Karpas-422 (cell line): ENCODE measurements at regions not wholly inside any gene's neighbourhood (a gene's known extent, or its start where the extent isn't known, plus 50 kb on each side); places are given as distances from the start of the nearest gene placed in this dataset.

Experiments
- DNase-seq: peaks from one replicate; pipeline ENCODE4 v3.0.0-alpha.2; 2015
- H2AFZ ChIP-seq: fragments of 200-600 bp; sonication (generic); 2 replicates; pipeline ENCODE4 v1.6.1; 2014; ENCODE audit warnings: antibody characterized with exemption, low read length, mixed read lengths
- H3K27ac ChIP-seq: fragments of 200-600 bp; sonication (generic); 2 replicates; pipeline ENCODE4 v1.5.1; 2014; ENCODE audit warnings: mild to moderate bottlenecking, low read length, moderate library complexity
- H3K27me3 ChIP-seq: fragments of 200-600 bp; sonication (generic); 2 replicates; pipeline ENCODE4 v1.6.1; 2014; ENCODE audit warnings: low read length, mixed read lengths
- H3K36me3 ChIP-seq: fragments of 200-600 bp; sonication (generic); 2 replicates; pipeline ENCODE4 v1.6.1; 2014; ENCODE audit warnings: low read length, mixed read lengths; ENCODE audit not compliant: insufficient read depth
- H3K4me1 ChIP-seq: fragments of 200-600 bp; sonication (generic); 2 replicates; pipeline ENCODE4 v1.6.1; 2014; ENCODE audit warnings: mild to moderate bottlenecking, low read length, mixed read lengths
- H3K4me2 ChIP-seq: fragments of 200-600 bp; sonication (generic); 2 replicates; pipeline ENCODE4 v1.6.1; 2014; ENCODE audit warnings: low read length, low read depth, mild to moderate bottlenecking; ENCODE audit not compliant: poor library complexity, severe bottlenecking
- H3K4me3 ChIP-seq: fragments of 200-600 bp; sonication (generic); 2 replicates; pipeline ENCODE4 v1.5.1; 2014; ENCODE audit warnings: mild to moderate bottlenecking, antibody characterized with exemption, low read length, mixed read lengths
- H3K79me2 ChIP-seq: fragments of 200-600 bp; sonication (generic); 2 replicates; pipeline ENCODE4 v1.6.1; 2014; ENCODE audit warnings: mild to moderate bottlenecking, low read length, mixed read lengths
- H3K9ac ChIP-seq: fragments of 200-600 bp; sonication (generic); 2 replicates; pipeline ENCODE4 v1.6.0; 2014; ENCODE audit warnings: low read length
- H3K9me2 ChIP-seq: fragments of 200-600 bp; sonication (generic), shearing (Covaris generic); replicated peaks from 2 replicates; pipeline ENCODE4 v1.6.0; 2014; ENCODE audit warnings: mild to moderate bottlenecking, low read length, moderate library complexity; ENCODE audit not compliant: insufficient read depth
- H3K9me3 ChIP-seq: fragments of 300-700, 200-600 bp; sonication (generic); 2 replicates; pipeline ENCODE4 v1.6.1; 2014; ENCODE audit warnings: low read length, mixed read lengths
- H4K20me1 ChIP-seq: fragments of 200-600 bp; sonication (generic); 2 replicates; pipeline ENCODE4 v1.6.1; 2014; ENCODE audit warnings: mild to moderate bottlenecking, antibody characterized with exemption, low read length, low read depth; ENCODE audit not compliant: insufficient read depth

DNA sequence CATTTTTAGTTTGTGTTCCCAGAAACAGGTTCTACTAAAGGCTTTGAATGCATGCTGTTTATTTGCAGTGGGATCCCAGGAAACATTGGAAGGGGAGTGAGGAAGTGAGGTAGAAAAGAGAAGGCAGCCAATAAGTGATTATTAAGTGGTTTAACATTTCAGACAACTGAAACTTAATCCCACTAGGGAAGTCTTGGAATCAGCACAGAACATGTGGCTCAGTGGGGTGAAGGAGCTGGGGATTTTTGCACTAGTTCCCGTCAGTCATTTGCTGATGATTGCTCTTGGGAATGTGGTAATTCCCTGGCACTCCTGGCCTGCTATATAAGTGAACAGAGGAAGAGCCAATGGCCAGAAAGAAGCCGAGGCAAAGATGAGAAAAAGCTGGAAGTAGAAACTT, 1053.0 kb upstream of the IGFBP7 start:
- H3K4me3 ChIP-seq, result no peak overlapping the region
- H3K27ac ChIP-seq, result no peak overlapping the region
- no peaks in the 10 kb centered on the region for H3K9me2 ChIP-seq
- H3K79me2 ChIP-seq, result no peaks in the 10 kb centered on the region
- no peak overlapping the region for H3K9ac ChIP-seq
- no peak overlapping the region for H3K4me2 ChIP-seq
- no peaks in the 10 kb centered on the region for H3K36me3 ChIP-seq
- DNase-seq, result no peak
- no peaks in the 10 kb centered on the region for H3K4me1 ChIP-seq
- no peaks in the 10 kb centered on the region for H3K27me3 ChIP-seq
- peaks cover 24% of the 10 kb centered on the region for H3K9me3 ChIP-seq
- H4K20me1 ChIP-seq, result no peaks in the 10 kb centered on the region
- no peak overlapping the region for H2AFZ ChIP-seq

DNA sequence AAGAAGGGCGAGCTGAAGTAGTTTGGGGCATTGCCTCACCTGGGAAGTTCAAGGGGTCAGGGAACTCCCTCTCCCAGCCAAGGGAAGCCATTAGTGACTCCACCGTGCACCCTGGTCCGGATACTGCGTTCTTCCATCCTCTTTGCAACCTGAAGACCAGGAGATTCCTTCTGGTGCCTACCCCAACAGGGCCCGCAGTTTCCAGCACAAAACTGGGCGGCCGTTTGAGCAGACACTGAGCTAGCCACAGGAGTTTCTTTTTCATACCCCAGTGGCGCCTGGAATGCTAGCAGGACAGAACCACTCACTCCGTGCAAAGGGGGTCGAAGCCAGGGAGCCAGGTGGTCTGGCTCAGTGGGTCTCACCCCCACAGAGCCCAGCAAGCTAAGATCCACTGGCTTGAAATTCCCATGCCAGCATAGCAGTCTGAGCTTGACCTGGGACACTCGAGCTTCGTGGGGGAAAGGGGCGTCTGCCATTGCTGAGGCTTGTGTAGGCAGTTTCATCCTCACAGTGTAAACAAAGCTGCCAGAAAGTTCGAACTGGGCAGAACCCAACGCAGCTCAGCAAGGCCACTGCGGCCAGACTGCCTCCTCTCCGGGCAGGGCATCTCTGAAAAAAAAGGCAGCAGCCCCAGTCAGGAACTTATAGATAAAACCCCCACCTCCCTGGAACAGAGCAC, 1039.4 kb upstream of the IGFBP7 start:
- Histone ChIP-seq H3K4me1 (no peaks in the 10 kb centered on the region), H4K20me1 (no peaks in the 10 kb centered on the region), H3K27me3 (no peaks in the 10 kb centered on the region), H3K4me2 (no peak overlapping the region), H3K79me2 (no peaks in the 10 kb centered on the region), H3K4me3 (no peak overlapping the region), H3K36me3 (no peaks in the 10 kb centered on the region), H3K9me3 (peaks cover 9% of the 10 kb centered on the region), H3K27ac (no peak overlapping the region), H3K9me2 (no peaks in the 10 kb centered on the region), H3K9ac (no peak overlapping the region), H2AFZ (no peak overlapping the region)
- DNase-seq, result no peak

DNA sequence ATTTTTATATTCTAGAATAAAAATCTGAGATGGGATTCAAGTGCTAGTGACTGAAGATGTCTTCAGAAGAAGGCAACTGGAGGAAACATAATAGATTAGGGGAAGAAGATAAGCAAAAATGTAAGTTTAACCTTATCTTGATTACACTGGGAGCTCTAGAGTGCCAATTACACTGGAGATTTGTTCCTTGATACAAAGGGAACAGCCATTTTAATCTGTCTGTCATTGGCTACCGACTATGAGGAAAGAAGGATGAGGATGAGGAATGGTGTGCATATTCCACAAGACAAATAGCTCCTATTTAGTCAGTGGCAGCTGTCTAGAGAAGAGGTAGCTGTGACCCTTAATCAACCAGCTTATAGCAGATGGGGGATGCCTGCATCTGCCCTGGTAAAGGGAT, 1034.5 kb upstream of the IGFBP7 start:
- Histone ChIP-seq H3K36me3 (no peaks in the 10 kb centered on the region), H4K20me1 (no peaks in the 10 kb centered on the region), H3K27me3 (no peaks in the 10 kb centered on the region), H3K79me2 (no peaks in the 10 kb centered on the region), H2AFZ (no peak overlapping the region), H3K4me1 (no peaks in the 10 kb centered on the region), H3K9me3 (peaks cover 15% of the 10 kb centered on the region), H3K9me2 (no peaks in the 10 kb centered on the region), H3K27ac (no peak overlapping the region), H3K9ac (no peak overlapping the region), H3K4me2 (no peak overlapping the region), H3K4me3 (no peak overlapping the region)
- DNase-seq, result no peak

DNA sequence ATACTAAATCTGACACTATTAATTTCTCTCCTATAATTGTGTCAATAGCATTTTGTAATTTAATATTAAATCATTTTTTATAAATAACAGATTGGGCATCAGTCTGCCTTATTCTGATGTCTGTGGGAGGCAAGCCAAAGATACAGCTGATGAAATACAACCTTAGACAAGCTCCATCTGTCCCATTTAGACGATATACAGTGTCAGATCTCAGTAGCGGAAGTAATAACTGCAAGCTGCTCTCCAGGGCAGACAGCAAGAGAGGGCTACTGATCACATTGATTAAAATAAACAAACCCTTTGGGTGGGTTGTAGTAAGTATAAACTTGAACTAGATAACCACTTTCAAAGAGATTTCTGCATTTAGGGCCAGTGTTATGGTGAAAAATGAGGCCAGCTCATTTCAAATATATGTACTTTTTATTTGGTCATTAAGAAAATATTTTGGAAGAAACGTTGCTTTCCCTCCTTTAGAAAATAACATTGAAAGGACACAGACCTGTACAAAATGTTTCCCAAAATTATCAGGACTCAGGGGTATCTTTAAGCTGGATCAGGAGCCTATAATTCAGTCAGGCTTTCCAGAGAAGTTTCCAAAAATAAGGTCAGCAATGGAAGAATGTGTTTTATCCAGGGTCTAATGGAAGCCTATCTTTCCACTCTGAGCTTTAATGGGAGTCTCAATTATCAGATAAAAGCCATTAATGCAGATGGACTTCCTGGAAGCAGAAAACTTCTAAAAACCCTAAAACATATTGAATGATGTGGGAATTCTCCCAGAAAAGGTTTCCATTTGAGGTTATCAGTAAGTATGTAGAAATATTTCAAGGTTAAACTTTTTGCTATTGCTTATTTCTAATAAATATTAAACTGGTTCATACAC, 1028.8 kb upstream of the IGFBP7 start:
- Histone ChIP-seq H3K27ac (no peak overlapping the region), H3K9me2 (no peaks in the 10 kb centered on the region), H3K9ac (no peak overlapping the region), H2AFZ (no peak overlapping the region), H3K4me1 (no peaks in the 10 kb centered on the region), H3K27me3 (no peaks in the 10 kb centered on the region), H3K79me2 (no peaks in the 10 kb centered on the region), H4K20me1 (no peaks in the 10 kb centered on the region), H3K9me3 (peaks cover 16% of the 10 kb centered on the region), H3K4me3 (no peak overlapping the region), H3K4me2 (no peak overlapping the region), H3K36me3 (no peaks in the 10 kb centered on the region)
- no peak for DNase-seq

DNA sequence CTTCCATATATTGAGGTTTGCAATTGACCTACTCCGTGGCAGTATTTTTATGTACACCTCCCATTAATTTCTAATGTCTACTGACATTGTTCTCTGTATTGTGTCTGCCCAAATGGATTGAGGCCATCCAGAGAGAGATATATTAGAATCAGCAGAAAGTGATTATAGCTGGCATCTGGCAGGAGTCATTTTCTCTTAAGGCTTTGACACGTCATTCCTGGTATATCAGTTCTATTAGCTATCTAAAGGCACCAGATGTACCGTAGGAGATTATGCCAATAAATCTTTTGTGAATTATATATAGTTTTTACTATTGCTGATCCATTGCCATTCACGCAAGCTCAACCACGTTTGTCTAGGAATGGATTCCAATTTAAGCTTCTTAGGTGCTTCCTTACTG, 1026.4 kb upstream of the IGFBP7 start:
- no peak overlapping the region for H2AFZ ChIP-seq
- no peaks in the 10 kb centered on the region for H4K20me1 ChIP-seq
- no peaks in the 10 kb centered on the region for H3K79me2 ChIP-seq
- no peaks in the 10 kb centered on the region for H3K4me1 ChIP-seq
- H3K27ac ChIP-seq, result no peak overlapping the region
- no peak overlapping the region for H3K4me3 ChIP-seq
- H3K27me3 ChIP-seq, result no peaks in the 10 kb centered on the region
- DNase-seq, result no peak
- no peaks in the 10 kb centered on the region for H3K36me3 ChIP-seq
- H3K9ac ChIP-seq, result no peak overlapping the region
- H3K9me2 ChIP-seq, result no peaks in the 10 kb centered on the region
- H3K9me3 ChIP-seq, result peaks cover 16% of the 10 kb centered on the region
- H3K4me2 ChIP-seq, result no peak overlapping the region

DNA sequence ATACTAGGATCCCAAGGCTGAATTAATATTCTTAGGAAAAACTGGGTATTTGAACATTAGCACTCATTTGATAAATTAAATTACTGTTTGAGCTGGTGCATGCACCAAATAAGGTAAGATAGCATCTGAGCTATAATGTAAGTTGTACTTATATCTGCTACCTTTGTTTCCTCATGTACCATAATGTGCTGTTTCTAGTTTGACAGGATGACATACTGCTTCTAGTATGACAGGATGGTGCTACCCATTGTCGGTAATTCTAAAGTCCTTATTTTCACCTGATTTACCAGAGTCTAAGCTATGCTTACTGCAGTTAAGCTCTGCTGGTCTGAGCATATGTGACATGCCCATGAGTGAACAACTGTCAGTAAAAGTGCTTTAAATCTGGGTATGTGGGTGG, 1017.5 kb upstream of the IGFBP7 start:
- Histone ChIP-seq H3K36me3 (no peaks in the 10 kb centered on the region), H3K9me3 (peaks cover 20% of the 10 kb centered on the region), H4K20me1 (no peaks in the 10 kb centered on the region), H3K9ac (no peak overlapping the region), H3K79me2 (no peaks in the 10 kb centered on the region), H3K9me2 (no peaks in the 10 kb centered on the region), H3K27me3 (no peaks in the 10 kb centered on the region), H2AFZ (no peak overlapping the region), H3K4me2 (no peak overlapping the region), H3K4me1 (no peaks in the 10 kb centered on the region), H3K4me3 (no peak overlapping the region), H3K27ac (no peak overlapping the region)
- DNase-seq, result no peak

DNA sequence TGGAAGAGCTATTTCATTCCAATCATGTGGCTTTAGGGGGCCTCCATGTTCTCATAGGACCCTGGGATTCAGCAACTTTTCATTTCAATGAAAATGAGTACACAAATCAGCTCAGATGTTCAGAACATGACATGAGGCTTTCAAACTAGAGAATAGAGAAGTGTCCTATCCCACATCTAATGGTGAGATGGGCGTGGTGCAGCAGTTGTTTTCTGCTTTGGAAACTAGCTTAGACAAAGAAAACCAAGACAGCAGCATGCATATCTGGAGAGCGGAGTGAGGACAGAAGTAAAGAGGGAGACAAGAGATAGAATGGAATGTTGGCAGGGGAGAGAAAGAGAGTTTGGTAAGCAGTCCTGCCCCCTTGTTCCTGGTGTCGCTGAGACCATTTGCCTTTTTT, 1009.1 kb upstream of the IGFBP7 start:
- Histone ChIP-seq H3K4me3 (no peak overlapping the region), H3K9ac (no peak overlapping the region), H4K20me1 (no peaks in the 10 kb centered on the region)

DNA sequence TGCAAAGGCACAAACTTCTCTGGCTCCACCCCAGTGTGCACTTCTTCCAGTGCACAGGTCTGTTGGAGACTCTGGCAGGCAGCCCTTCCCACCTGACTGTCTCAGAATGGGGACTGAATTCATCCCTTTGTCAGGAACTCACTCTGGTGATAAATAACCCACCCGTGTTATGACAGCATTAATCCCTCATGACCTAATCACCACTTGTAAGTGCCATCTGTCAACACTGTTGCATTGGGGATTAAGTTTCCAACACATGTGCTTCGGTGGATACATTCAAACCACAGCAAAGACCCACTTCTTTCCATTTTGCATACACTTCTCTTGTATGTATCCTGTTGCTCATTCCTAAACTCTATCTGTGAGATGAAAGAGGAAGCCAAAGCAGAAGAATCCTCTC, 1002.9 kb upstream of the IGFBP7 start:
- H2AFZ ChIP-seq, result no peak overlapping the region
- H3K4me1 ChIP-seq, result no peaks in the 10 kb centered on the region
- DNase-seq, result no peak
- no peak overlapping the region for H3K27ac ChIP-seq
- H3K4me3 ChIP-seq, result no peak overlapping the region
- H3K9me3 ChIP-seq, result peaks cover 25% of the 10 kb centered on the region
- no peak overlapping the region for H3K4me2 ChIP-seq
- H3K27me3 ChIP-seq, result no peaks in the 10 kb centered on the region
- no peak overlapping the region for H3K9ac ChIP-seq
- no peaks in the 10 kb centered on the region for H3K79me2 ChIP-seq
- H4K20me1 ChIP-seq, result no peaks in the 10 kb centered on the region
- H3K9me2 ChIP-seq, result no peaks in the 10 kb centered on the region
- H3K36me3 ChIP-seq, result no peaks in the 10 kb centered on the region

More for the DNA sequence above, 1009.1 kb upstream of the IGFBP7 start:
- Histone ChIP-seq H3K9me3 (peaks cover 28% of the 10 kb centered on the region), H3K4me1 (no peaks in the 10 kb centered on the region), H3K27me3 (no peaks in the 10 kb centered on the region), H2AFZ (no peak overlapping the region), H3K27ac (no peak overlapping the region), H3K9me2 (no peaks in the 10 kb centered on the region), H3K36me3 (no peaks in the 10 kb centered on the region), H3K79me2 (no peaks in the 10 kb centered on the region), H3K4me2 (no peak overlapping the region)
- DNase-seq, result no peak
